GM19035 (cell line): ENCODE measurements at regions not wholly inside any gene's neighbourhood (a gene's known extent, or its start where the extent isn't known, plus 50 kb on each side); places are given as distances from the start of the nearest gene placed in this dataset.
"Not testable (repeated sequence)": the region's sequence is repeated elsewhere in the genome, so short reads cannot be mapped to it uniquely, and the experiment has no call there.

Experiments used
- ATAC-seq: cut with Tn5 transposase; IDR thresholded peaks from one replicate; pipeline ENCODE4 v1.9.1; 2021; ENCODE audit not compliant: unreplicated experiment

DNA sequence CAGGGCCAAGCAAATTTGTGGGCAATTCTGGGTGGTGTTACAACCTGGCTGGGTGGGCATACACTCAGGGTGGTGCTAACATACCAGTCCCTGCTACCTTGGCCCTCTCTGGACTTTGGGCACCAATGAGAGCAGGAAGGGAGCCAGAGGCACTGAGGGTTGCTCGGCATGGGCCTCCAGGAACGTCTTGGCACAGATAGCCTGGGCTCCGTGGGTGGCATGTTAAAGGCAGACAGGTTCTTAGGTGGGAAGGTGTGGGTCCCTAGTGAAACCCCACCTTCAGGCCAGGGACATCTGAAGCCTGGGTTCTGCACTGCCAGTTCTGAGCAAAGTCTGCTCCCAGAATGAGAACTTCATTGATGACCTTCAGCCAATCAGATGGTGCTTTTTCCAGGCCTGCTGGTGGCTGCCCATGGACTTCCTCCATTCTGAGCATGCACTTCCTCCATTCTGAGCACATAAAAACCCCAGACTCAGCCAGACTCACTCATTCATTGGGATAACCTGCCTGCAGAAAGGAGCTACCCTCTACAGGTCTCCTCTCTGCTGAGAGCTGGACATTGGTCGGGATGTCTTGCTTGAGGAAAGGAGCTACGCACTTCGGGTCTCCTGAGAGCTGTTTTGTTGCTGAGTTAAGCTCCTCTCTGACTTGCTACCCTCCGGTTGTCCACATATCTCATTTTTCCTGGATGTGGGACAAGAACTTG is 2567.1 kb downstream of the PCDH9 start:
- ATAC-seq, result no peak

DNA sequence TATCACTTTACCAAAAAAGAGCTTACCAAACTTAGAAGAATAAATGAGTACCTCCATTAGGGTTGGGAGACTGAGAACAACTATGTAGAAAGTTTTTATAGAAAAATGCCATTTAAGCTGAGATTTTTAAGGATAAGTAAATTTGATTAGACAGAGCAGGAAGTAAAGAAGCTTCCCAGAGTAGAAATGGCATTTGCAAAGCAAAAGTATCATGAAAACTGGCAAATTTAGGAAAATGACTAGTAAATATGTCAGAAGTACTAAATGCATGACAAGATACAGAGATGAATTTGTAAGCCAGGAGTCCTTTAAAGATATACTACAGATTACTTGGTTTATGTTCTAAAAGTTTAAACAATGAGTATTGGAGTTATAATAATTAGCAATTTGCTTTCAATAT is 2581.8 kb downstream of the PCDH9 start:
- ATAC-seq, result no peak

DNA sequence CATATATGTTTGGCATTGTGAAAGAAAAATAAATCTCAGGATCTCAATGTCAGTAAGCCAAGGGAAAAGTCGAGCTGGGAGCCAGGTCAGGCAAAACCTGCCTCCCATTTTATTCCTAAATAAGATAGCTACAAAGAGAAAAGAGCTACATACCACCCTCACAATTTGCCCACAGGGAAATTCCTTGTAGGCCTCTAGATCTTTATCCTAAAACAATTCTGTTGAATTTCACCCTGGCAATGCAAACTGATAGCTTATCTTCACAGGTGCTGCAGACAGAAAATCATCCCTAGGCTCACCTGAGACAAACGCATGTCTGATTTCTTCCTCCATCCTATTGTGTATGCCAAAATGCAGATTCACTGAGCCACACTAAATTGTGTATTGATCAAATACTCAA is 2587.1 kb downstream of the PCDH9 start:
- ATAC-seq, result no peak

DNA sequence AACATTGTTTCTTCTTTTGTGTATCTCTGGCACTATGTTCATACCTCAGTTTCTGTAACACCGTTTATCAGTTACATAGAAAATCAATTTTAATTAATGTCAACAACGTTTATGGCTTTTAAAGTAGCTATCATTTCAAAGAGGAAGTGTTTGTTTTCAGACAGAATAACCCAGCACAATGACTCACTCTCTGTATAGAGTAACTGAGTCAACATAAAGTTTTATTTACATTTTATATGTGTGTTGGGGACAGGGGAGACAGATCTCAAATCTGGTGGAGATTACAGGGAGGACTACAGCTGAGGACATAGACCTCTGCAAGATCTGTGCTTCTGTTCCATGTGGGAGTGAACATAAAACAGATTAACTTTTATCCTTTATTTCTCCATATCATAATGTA is 2590.1 kb downstream of the PCDH9 start:
- ATAC-seq, result no peak

GRCh38 chr13:64639206-64639605 is 2590.9 kb downstream of the PCDH9 start:
- ATAC-seq, result no peak

DNA sequence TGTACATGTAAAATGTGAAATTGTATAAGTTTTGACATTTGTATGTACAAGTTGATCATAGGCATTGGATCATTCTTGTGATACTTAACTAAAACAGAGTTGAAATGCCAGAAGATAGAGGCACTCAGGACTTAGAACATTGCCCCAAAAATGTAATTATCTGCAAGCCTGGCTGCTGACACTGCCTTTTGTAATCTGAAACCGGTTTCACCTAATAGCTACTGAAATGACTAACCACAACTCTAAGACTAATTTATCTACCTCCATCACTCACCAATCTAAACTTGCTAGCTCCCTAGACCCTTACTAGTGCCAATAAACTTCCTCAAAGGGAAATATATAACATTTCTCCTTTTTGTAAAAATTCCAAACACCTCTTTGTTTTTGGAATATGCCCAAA is 2596.2 kb downstream of the PCDH9 start:
- ATAC-seq, result no peak

DNA sequence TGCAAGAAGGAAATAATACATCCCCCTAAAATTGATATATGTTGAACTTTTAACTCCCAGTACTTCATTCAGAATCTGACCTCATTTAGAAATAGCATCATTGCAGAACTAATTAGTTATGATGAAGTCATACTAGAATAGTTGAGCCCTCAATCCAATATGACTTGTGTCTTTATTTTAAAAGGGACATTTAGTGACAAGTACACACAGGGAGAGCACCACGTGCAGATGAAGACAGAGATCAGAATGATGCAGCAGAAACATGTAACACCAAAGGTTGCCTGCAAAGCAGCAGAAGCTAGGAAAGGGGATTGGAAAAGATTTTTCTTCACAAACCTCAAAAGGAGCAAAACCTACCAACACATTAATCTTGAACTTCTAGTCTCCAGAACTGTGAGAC is 2602.5 kb downstream of the PCDH9 start:
- ATAC-seq, result no peak

- ATAC-seq, result no peak
Observed at GRCh38 chr13:64626105-64626504, 2604.0 kb downstream of the PCDH9 start.

GRCh38 chr13:64617231-64617630 is 2612.9 kb downstream of the PCDH9 start:
- ATAC-seq, result no peak

GRCh38 chr13:64591971-64592370 is 2638.2 kb downstream of the PCDH9 start:
- no peak for ATAC-seq

DNA sequence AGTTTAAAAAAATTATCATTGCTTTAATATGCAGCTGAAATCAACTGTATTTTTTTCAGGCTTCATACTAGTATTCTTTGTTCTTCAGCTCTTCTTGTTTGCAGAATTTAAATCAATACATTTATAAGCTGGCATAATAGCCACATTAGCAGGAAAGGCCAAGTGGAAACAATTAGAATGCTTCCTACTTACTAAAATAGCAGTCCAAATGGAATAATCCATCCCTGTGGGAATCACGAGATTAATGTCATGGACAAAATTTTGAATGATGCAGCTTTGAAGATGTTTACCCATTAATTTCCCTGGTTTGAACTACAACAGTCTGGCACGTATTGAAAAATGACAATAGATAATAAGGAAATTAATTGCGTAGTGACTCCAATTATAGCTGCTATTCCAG is 2650.8 kb downstream of the PCDH9 start:
- no peak for ATAC-seq

DNA sequence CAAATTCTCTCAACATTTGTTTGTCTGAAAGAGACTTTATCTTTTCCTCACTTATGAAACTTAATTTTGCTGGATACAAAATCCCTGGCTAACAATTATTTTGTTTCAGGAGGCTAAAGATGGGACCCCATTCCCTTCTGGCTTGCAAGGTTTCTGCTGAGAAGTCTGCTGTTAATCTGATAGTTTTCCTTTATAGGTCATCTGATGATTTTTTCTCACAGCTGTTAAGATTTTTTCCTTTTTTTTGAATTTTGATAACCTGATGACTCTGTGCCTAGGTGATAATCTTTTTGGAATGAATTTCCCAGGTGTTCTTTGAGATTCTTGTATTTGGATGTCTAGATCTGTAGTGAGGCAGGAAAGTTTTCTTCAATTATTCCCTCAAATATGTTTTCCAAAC is 2661.4 kb downstream of the PCDH9 start:
- ATAC-seq, result no peak

- ATAC-seq, result not testable (repeated sequence)
Observed at GRCh38 chr13:64558031-64558430, 2672.1 kb downstream of the PCDH9 start.

- ATAC-seq, result no peak
Observed at GRCh38 chr13:64556376-64556775, 2673.8 kb downstream of the PCDH9 start.

GRCh38 chr13:64553411-64554129 is 2676.6 kb downstream of the PCDH9 start:
- no peak for ATAC-seq

DNA sequence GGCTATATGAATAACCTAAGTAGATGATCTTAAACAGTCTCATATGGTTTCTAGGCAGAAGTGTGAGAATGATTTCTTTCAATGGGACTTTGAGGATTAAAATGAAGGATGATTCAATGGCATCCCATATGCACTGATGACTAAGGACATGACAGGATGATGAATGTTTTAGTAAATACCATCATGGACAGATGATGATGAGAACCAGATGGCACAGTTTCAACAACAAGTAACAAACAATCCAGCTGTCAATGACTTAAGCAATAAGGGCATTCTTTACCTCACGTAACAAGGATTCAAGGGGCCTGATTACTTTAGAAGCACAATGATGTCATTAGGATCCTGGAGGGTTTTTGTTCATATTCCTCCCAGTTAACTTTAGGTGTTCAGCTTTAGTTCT is 2678.4 kb downstream of the PCDH9 start:
- ATAC-seq, result no peak

GRCh38 chr13:64546371-64546770 is 2683.8 kb downstream of the PCDH9 start:
- ATAC-seq, result no peak

DNA sequence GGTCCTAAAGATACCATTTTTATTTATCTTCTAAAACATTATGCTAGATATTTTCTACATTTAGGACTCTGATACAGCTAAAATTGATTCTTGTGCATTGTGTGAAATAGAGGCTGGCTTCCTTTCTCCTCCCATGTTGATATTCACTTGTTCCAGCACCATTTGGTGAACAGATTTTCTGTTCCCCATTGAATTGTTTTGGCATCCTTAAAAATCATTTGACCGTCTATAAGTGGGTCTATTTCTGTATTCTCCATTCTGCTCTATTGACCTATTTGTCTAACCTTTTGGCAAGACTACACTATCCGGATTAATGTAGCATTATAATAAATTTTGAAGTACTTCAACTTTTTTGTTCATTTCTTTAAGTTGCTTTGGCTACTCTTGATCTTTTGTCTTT is 2689.2 kb downstream of the PCDH9 start:
- ATAC-seq, result no peak

- no peak for ATAC-seq
Observed at GRCh38 chr13:64540468-64540867, 2689.7 kb downstream of the PCDH9 start.

DNA sequence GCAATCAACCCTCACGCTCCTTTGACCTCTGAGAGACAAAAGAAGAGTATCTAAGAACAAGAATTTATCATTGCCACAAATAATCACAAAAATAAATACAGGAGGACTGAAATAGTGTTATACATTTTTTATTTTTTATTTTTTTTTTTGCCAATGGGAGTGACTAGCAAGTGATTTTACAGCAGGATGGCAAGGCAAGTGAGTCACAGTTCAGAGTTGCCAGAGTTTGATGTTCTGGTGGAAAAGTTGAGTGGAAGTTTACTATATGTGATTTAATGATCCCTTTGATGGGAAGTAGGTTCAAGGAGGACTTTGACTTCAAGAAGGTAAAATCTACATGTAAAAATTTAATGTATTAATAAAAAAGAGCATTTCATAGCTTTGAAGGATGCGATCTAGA is 2691.4 kb downstream of the PCDH9 start:
- no peak for ATAC-seq

DNA sequence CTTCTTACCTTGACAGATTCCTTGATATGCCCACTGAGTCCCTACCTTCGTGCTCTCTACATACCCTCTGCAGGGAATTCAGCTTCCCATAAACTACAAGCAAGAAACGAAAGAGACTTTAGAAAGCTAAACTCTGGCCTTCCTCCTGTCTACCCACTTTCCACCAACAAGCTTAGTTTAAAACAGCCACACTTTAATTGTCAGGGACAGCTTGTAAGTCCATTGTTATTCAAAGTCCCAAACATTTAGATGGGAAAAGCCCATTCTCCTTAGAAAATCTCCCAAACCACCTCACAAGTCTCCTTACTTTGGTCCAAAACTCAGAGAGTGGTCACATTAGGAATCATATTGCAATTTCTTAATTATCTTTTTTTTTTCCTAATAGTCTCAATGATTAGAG is 2695.8 kb downstream of the PCDH9 start:
- no peak for ATAC-seq

- ATAC-seq, result no peak
Observed at GRCh38 chr13:64531400-64531799, 2698.7 kb downstream of the PCDH9 start.
